Left renal cortex interstitium (tissue), 4 donors: ENCODE measurements at regions not wholly inside any gene's neighbourhood (a gene's known extent, or its start where the extent isn't known, plus 50 kb on each side); places are given as distances from the start of the nearest gene placed in this dataset.

Experiments used
- DNase-seq, 4 donors: peaks; one replicate each; pipeline ENCODE4 v3.0.0-alpha.2; 2013; ENCODE audit warnings: low read depth in 4 of 4, low spot score in 2 of 4, missing footprints in 1 of 4

DNA sequence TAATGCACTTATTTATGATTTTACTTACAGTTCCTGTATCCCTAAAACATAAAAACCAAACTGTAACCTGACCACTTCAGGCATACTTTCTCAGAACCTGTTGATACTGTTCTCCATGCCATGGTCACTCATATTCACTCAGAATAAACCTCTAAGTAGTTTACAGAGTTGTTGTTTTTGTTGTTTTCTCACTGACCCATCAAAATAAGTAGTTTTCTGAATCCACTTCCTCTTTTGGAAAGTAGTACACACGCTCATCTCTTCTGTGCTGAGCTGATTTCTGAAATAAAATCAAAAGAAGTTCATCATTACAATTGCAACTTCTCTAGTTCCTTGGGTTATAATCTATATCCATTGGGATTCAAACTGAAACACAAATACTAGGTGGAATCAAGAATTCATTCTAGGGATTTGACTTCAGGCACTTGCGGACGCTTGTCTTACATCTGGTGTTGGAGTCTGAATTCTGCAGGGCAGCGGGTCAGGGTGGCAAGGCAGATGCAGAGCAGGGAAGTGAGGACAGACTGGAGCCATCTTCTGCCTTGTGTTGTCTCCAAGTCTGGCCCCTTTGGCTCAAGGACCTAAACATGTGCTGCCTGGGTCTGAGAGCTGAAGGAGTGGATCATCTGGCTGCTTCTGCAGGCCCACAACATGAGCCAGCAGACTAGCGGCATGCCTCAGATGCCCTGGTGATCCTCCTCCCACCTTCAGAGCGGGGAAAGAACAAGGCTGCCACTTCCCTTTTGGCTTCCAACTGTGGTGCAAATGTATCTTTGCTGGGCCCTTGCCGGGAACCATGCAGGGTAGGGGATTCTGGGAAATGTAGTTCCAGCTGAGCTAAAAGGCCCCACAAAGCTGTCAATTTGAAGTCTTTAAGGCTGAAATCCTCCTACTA, 167.9 kb upstream of the MYLIP start:
- no peak for DNase-seq

DNA sequence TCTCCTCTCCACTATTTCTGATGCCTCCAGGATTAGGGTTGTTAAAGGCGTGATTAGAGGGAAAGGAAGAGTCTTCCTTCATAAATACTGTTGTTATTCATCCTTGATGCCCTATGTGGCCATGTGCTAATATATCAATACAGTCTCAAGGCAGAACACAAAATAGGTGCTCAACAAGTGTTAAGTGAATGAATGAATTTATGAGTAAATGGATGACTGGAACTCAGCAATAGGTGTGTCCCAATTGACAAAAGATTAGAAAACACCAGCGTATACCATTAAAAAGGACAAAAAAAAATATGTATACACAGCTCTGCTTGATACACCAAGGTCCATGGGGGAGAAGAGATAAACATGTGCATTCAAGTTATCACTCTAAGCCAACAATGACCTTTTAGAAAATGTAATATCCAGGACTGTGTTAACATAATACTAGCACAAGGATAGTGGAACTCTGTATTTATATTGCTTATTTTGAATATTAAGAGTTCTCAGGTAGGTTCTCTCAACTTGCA, 171.2 kb upstream of the MYLIP start:
- DNase-seq, result no peak

DNA sequence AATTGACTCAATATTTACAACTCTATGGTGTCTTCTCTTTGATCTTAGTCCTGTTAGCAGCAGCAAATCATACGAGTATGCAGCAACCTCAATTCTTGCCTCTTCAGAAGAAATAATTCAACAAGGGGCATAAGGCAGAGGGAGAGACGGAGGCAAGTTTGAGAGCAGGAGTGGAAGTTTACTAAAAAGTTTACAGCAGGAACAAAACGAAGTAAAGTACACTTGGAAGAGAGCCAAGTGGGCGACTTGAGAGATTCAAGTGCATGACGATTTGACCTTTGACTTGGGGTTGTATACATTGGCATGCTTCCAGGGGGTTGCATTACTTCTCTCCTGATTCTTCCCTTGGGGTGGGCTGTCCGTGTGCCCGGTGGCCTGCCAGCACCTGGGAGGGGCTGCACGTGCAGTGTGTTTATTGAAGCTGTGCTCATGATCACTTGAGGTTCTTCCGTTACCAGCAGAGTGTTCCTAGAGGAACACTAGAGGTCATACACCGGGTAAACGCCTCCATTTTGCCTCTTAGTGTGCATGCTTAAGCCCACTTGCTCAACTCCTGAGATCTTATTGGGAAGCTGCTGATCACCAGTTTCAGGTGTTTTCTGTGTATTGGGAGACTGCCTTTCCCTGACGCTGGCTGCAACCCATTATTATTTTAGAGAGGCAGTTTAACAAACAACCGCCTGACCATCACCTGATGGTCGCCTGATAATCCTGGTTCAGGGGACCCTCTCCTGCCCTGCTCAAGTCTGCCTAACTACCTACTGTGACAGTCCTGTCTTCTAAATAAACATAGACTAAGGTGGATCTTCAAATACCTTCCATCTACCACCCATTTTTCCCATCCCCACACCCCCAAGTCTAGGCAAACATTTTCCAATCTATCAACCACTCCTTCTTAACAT, 172.4 kb upstream of the MYLIP start:
- DNase-seq, result peak in 3 of 4 donors; percentile 59 to 69 (median 65)

- DNase-seq, result no peak
These were observed 173.4 kb upstream of the MYLIP start for GRCh38 chr6:15955484-15955883.

DNA sequence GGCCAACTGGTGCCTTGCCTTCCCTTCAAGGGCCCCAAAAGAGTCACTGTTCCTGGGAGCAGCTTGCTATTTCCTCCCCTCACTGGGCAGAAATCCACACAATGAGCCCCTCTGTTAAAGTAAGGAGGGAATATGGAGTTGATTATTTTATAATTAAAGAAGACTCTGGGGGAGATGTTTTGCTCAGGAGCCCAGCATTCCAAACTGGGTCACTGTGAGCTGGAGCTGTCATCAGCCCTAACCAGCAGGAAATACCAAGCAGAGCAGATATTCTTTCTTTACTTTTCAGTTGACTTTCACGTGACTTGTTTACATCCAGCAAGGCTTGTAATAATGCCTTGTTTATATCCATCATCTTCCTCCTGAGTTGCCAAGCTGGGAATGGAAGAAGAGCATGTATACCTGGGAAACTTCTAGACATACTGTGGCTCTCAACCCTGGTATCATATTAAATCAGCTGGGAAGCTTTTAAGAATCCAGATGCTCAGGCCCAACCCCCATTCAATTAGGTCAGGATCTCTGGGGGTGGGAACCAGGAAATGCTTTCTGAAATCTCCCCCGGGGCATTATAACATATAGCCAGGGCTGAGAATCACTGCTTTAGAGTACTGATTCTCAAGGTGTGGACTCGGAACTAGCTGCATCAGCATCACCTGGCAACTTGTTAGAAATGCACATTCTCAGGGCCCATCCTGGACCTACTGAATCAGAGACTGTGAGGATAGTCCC, 175.6 kb upstream of the MYLIP start:
- DNase-seq, result no peak

DNA sequence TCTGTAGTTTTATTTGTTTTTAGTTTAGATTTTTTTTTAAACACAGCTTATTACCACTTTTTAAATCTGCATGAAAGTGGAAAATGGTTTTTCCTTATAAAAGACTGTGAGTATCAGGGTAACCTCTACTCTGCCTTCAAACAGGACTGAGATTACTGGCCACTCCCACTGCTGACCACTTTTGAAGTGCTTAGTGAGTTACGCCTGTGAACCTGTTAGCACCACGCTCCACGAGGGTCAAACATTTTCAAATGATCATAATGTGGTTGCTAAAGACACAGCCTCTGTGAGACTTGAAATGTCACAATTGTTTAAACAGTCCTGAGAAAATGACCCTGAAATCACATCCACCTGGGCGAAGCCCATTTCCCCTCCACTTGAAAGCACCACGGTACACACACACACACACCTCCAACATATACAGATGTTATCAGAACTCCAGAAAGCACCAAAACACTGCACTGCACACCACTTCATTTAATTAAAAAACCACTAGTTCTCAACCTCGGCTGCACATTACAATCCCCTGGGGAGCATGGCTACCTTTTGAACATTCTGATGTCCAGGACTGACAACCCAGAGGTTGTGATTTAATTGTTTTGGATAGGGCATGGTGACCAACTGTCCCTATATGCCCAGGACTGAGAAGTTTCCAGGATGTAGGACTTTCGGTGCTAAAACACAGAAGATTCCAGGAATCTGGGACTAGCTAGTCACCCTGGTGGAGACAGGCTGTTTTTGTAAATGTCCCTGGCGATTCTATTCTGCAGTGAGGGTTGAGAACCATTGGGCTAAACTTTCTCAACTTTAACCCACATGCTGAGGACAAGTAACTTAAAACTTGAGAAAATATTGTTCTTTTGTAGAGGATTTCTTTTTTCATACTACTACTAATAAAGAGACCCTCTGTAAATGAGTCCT, 176.4 kb upstream of the MYLIP start:
- no peak for DNase-seq

- no peak for DNase-seq
These were observed 177.8 kb upstream of the MYLIP start for GRCh38 chr6:15950962-15951569.

- DNase-seq, result no peak
These were observed 178.9 kb upstream of the MYLIP start for GRCh38 chr6:15949982-15950381.

GRCh38 chr6:15948930-15949900, 179.7 kb upstream of the MYLIP start:
- peak in 3 of 4 donors; percentile 46 to 68 (median 64) for DNase-seq

GRCh38 chr6:15947923-15948322, 181.0 kb upstream of the MYLIP start:
- DNase-seq, result no peak

DNA sequence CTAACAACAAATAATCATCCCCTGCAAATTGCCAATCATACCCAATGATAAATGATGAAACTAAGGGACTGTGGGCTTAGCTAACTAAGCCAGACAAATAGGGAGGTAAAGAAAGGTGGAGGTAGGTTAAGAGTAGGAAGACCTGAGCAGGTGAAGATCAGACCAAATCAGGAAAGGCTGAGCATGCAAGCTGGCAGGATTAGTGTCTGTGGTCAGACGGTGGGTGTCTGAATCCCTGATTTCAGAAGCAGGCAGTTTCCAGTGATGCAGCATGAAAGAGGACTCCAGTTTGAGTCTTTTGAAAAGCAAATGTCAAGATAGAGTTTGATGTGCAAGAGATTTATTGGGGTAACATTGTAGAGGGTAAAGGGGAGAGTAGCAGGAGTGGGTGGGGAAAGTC, 181.4 kb upstream of the MYLIP start:
- no peak for DNase-seq

DNA sequence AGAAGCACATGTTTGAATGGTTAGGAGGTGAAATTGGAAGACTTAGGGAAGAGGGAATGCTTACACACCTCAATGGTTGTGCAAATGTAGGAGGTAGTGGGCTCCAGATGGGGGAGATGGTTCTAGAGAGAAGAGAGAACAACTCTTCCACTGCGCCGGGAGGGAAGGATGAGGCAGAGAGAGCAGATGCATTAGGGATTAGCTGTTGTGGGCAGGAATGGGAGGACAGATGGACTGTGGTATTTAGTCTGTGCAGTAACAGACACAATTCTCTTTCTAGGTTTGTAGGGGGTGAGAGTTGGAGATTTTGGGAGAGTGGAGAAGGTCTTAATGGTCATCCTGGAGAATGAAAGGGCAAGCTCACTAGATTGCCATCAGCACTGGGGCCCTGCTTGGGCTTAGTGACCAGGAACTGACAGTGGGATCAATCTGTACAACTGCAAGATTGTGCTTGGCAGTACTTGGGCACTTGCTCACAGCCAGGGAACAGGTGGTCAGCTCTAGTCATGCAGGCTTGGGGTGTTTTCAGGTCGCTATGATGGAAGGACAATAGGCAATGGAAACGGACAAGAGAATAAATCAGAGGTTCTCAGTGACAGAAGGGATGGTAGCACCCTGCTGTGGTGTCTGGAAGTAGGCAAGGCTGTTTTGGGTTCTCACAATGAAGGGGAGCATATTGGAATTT, 182.0 kb upstream of the MYLIP start:
- no peak for DNase-seq

GRCh38 chr6:15945593-15946159, 183.2 kb upstream of the MYLIP start:
- no peak for DNase-seq

GRCh38 chr6:15943423-15943822, 185.5 kb upstream of the MYLIP start:
- DNase-seq, result no peak

DNA sequence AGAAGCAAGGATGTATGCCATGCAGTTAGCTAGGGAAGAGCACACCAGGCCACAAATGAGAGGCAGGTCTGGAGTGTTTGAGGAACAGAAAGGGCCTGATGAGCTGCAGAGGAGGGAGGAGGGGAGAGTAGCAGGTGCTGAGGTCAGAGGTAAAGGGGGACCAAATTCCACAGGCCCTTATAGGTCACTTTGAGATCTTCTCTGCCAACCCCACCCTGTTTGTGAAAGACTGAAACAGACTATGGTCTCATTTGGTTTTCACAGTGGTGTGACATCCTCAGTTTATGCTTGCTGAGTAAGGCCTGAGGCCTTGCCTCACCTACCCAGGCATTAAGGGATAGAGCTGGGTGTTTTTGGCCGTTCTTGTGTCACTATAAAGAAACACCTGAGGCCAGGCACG, 187.7 kb upstream of the MYLIP start:
- no peak for DNase-seq

- DNase-seq, result no peak
These were observed 190.8 kb upstream of the MYLIP start for GRCh38 chr6:15938107-15938506.

DNA sequence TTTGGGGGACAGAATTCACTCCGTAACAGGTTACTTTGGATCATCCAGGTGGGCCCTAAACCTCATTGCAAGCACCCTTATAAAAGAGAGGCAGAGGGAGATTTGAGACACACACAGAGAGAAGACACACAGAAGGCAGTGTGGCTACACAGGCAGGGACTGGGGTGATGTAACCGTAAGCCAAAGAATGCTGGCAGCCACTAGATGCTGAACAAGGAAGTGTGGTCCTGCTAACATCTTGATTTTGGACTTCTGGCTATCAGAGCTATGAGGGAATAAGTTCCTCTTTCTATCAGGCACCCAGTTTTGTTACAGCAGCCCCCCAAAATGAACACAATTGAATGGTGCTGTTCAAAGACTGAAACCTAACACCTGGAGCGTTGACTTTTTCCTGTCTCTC, 191.3 kb upstream of the MYLIP start:
- no peak for DNase-seq
